ENCODE measurements at regions not wholly inside any gene's neighbourhood (a gene's known extent, or its start where the extent isn't known, plus 50 kb on each side); places are given as distances from the start of the nearest gene placed in this dataset.

GRCh38 chr3:106728315-106729098 is 648.7 kb upstream of the CCDC54 start:
- no peak for DNase-seq

- DNase-seq, result no peak
Observed at GRCh38 chr3:106729481-106729880, 647.8 kb upstream of the CCDC54 start.

- no peak for DNase-seq
Observed at GRCh38 chr3:106731230-106731629, 646.0 kb upstream of the CCDC54 start.

- no peak for DNase-seq
Observed at GRCh38 chr3:106734712-106735111, 642.5 kb upstream of the CCDC54 start.

GRCh38 chr3:106737265-106737664 is 640.0 kb upstream of the CCDC54 start:
- DNase-seq, result no peak

GRCh38 chr3:106740116-106740515 is 637.1 kb upstream of the CCDC54 start:
- DNase-seq, result no peak

- DNase-seq, result no peak
Observed at GRCh38 chr3:106745344-106746168, 631.7 kb upstream of the CCDC54 start.

- no peak for DNase-seq
Observed at GRCh38 chr3:106746286-106746685, 631.0 kb upstream of the CCDC54 start.

- no peak for DNase-seq
Observed at GRCh38 chr3:106748472-106749262, 628.6 kb upstream of the CCDC54 start.

- no peak for DNase-seq
Observed at GRCh38 chr3:106750092-106750491, 627.1 kb upstream of the CCDC54 start.

- DNase-seq, result no peak
Observed at GRCh38 chr3:106755336-106755735, 621.9 kb upstream of the CCDC54 start.

GRCh38 chr3:106756901-106757300 is 620.3 kb upstream of the CCDC54 start:
- DNase-seq, result no peak

GRCh38 chr3:106758459-106758858 is 618.8 kb upstream of the CCDC54 start:
- no peak for DNase-seq

- DNase-seq, result no peak
Observed at GRCh38 chr3:106759731-106760130, 617.5 kb upstream of the CCDC54 start.

GRCh38 chr3:106765342-106765741 is 611.9 kb upstream of the CCDC54 start:
- DNase-seq, result no peak

- no peak for DNase-seq
Observed at GRCh38 chr3:106768941-106769480, 608.2 kb upstream of the CCDC54 start.

- DNase-seq, result no peak
Observed at GRCh38 chr3:106773795-106774194, 603.4 kb upstream of the CCDC54 start.

- DNase-seq, result no peak
Observed at GRCh38 chr3:106783231-106783630, 594.0 kb upstream of the CCDC54 start.

GRCh38 chr3:106789276-106789675 is 588.0 kb upstream of the CCDC54 start:
- DNase-seq, result no peak

- no peak for DNase-seq
Observed at GRCh38 chr3:106792716-106793115, 584.5 kb upstream of the CCDC54 start.

GRCh38 chr3:106794442-106794841 is 582.8 kb upstream of the CCDC54 start:
- no peak for DNase-seq

- DNase-seq, result no peak
Observed at GRCh38 chr3:106795553-106795952, 581.7 kb upstream of the CCDC54 start.

GRCh38 chr3:106797461-106797860 is 579.8 kb upstream of the CCDC54 start:
- DNase-seq, result no peak

Data from NCI-H748 treated with DMSO at 0.1 percent for 48 hours (cell line).